ENCODE measurements at regions not wholly inside any gene's neighbourhood (a gene's known extent, or its start where the extent isn't known, plus 50 kb on each side); places are given as distances from the start of the nearest gene placed in this dataset.
"Not testable (repeated sequence)": the region's sequence is repeated elsewhere in the genome, so short reads cannot be mapped to it uniquely, and the experiment has no call there.

- H3K27me3 ChIP-seq (ENCODE audit: insufficient read depth, poor library complexity, severe bottlenecking), result no peaks in the 10 kb centered on the region
- no peak overlapping the region for H3K27ac ChIP-seq (ENCODE audit: poor library complexity, severe bottlenecking)
- H3K4me1 ChIP-seq (ENCODE audit: insufficient read depth, poor library complexity, severe bottlenecking), result no peaks in the 10 kb centered on the region
- H3K36me3 ChIP-seq (ENCODE audit: low read depth), result no peaks in the 10 kb centered on the region
- ATAC-seq (ENCODE audit: low read depth) (no peak), DNase-seq (ENCODE audit: low spot score) (no peak)
- no peak for TF ChIP-seq CTCF (IDR thresholded peaks at IDR 0.05; ENCODE audit: poor library complexity, severe bottlenecking)
- no peak overlapping the region for H3K4me3 ChIP-seq (ENCODE audit: severe bottlenecking)
- H3K9me3 ChIP-seq (ENCODE audit: severe bottlenecking), result no peaks in the 10 kb centered on the region
Observed at GRCh38 chr10:2547606-2548005, 519.7 kb upstream of the PFKP start.

GRCh38 chr10:2546894-2547293 lies 520.5 kb upstream of the PFKP start:
- H3K36me3 ChIP-seq (ENCODE audit: low read depth); H3K4me1 ChIP-seq (ENCODE audit: insufficient read depth, poor library complexity, severe bottlenecking); DNase-seq (ENCODE audit: low spot score); H3K9me3 ChIP-seq (ENCODE audit: severe bottlenecking); H3K27me3 ChIP-seq (ENCODE audit: insufficient read depth, poor library complexity, severe bottlenecking); ATAC-seq (ENCODE audit: low read depth); H3K4me3 ChIP-seq (ENCODE audit: severe bottlenecking); H3K27ac ChIP-seq (ENCODE audit: poor library complexity, severe bottlenecking): not testable (repeated sequence)

- no peaks in the 10 kb centered on the region for H3K36me3 ChIP-seq (ENCODE audit: low read depth)
- H3K27me3 ChIP-seq (ENCODE audit: insufficient read depth, poor library complexity, severe bottlenecking), result no peaks in the 10 kb centered on the region
- no peak overlapping the region for H3K4me3 ChIP-seq (ENCODE audit: severe bottlenecking)
- no peaks in the 10 kb centered on the region for H3K9me3 ChIP-seq (ENCODE audit: severe bottlenecking)
- H3K4me1 ChIP-seq (ENCODE audit: insufficient read depth, poor library complexity, severe bottlenecking), result no peaks in the 10 kb centered on the region
- DNase-seq (ENCODE audit: low spot score) (no peak), ATAC-seq (ENCODE audit: low read depth) (no peak)
- no peak overlapping the region for H3K27ac ChIP-seq (ENCODE audit: poor library complexity, severe bottlenecking)
- TF ChIP-seq CTCF (IDR thresholded peaks at IDR 0.05; ENCODE audit: poor library complexity, severe bottlenecking), result no peak
Observed at GRCh38 chr10:2543974-2544373, 523.4 kb upstream of the PFKP start.

- Histone ChIP-seq H3K36me3 (ENCODE audit: low read depth) (no peaks in the 10 kb centered on the region), H3K4me3 (ENCODE audit: severe bottlenecking) (no peak overlapping the region), H3K27me3 (ENCODE audit: insufficient read depth, poor library complexity, severe bottlenecking) (no peaks in the 10 kb centered on the region), H3K27ac (ENCODE audit: poor library complexity, severe bottlenecking) (no peak overlapping the region), H3K9me3 (ENCODE audit: severe bottlenecking) (no peaks in the 10 kb centered on the region), H3K4me1 (ENCODE audit: insufficient read depth, poor library complexity, severe bottlenecking) (no peaks in the 10 kb centered on the region)
- DNase-seq (ENCODE audit: low spot score), result no peak
- TF ChIP-seq CTCF (IDR thresholded peaks at IDR 0.05; ENCODE audit: poor library complexity, severe bottlenecking), result no peak
- ATAC-seq (ENCODE audit: low read depth), result no peak
Observed at GRCh38 chr10:2543142-2543886, 524.0 kb upstream of the PFKP start.

GRCh38 chr10:2541176-2541575 lies 526.2 kb upstream of the PFKP start:
- H3K4me1 ChIP-seq (ENCODE audit: insufficient read depth, poor library complexity, severe bottlenecking), result no peaks in the 10 kb centered on the region
- no peak overlapping the region for H3K27ac ChIP-seq (ENCODE audit: poor library complexity, severe bottlenecking)
- H3K9me3 ChIP-seq (ENCODE audit: severe bottlenecking), result no peaks in the 10 kb centered on the region
- no peaks in the 10 kb centered on the region for H3K36me3 ChIP-seq (ENCODE audit: low read depth)
- no peak overlapping the region for H3K4me3 ChIP-seq (ENCODE audit: severe bottlenecking)
- DNase-seq (ENCODE audit: low spot score) (no peak), ATAC-seq (ENCODE audit: low read depth) (no peak)
- TF ChIP-seq CTCF (IDR thresholded peaks at IDR 0.05; ENCODE audit: poor library complexity, severe bottlenecking), result no peak
- H3K27me3 ChIP-seq (ENCODE audit: insufficient read depth, poor library complexity, severe bottlenecking), result no peaks in the 10 kb centered on the region

All from RWPE2 (cell line).